ENCODE measurements at regions not wholly inside any gene's neighbourhood (a gene's known extent, or its start where the extent isn't known, plus 50 kb on each side); places are given as distances from the start of the nearest gene placed in this dataset.

- TF ChIP-seq GATA2 (IDR thresholded peaks at IDR 0.05; ENCODE audit: low read depth, low read length) (no peak), GATA3 (IDR thresholded peaks at IDR 0.05; ENCODE audit: low read depth, low read length) (no peak)
Observed at GRCh38 chr11:16454289-16454863, 98.0 kb upstream of the SOX6 start.

- TF ChIP-seq GATA3 (IDR thresholded peaks at IDR 0.05; ENCODE audit: low read depth, low read length) (no peak), GATA2 (IDR thresholded peaks at IDR 0.05; ENCODE audit: low read depth, low read length) (no peak)
Observed at GRCh38 chr11:16448123-16448717, 91.9 kb upstream of the SOX6 start.

- no peak for TF ChIP-seq GATA3 (IDR thresholded peaks at IDR 0.05; ENCODE audit: low read depth, low read length)
- TF ChIP-seq GATA2 (IDR thresholded peaks at IDR 0.05; ENCODE audit: low read depth, low read length), result no peak
Observed at GRCh38 chr11:16441461-16441860, 85.1 kb upstream of the SOX6 start.

- TF ChIP-seq GATA2 (IDR thresholded peaks at IDR 0.05; ENCODE audit: low read depth, low read length) (no peak), GATA3 (IDR thresholded peaks at IDR 0.05; ENCODE audit: low read depth, low read length) (no peak)
Observed at GRCh38 chr11:16440136-16440535, 83.8 kb upstream of the SOX6 start.

- TF ChIP-seq GATA3 (IDR thresholded peaks at IDR 0.05; ENCODE audit: low read depth, low read length) (no peak), GATA2 (IDR thresholded peaks at IDR 0.05; ENCODE audit: low read depth, low read length) (no peak)
Observed at GRCh38 chr11:16434036-16434435, 77.7 kb upstream of the SOX6 start.

GRCh38 chr11:16430674-16431073 lies 74.3 kb upstream of the SOX6 start:
- no peak for TF ChIP-seq GATA2 (IDR thresholded peaks at IDR 0.05; ENCODE audit: low read depth, low read length)

GRCh38 chr11:16421826-16422225 lies 65.5 kb upstream of the SOX6 start:
- no peak for TF ChIP-seq GATA2 (IDR thresholded peaks at IDR 0.05; ENCODE audit: low read depth, low read length)
- TF ChIP-seq GATA3 (IDR thresholded peaks at IDR 0.05; ENCODE audit: low read depth, low read length), result no peak

- TF ChIP-seq GATA2 (IDR thresholded peaks at IDR 0.05; ENCODE audit: low read depth, low read length) (no peak), GATA3 (IDR thresholded peaks at IDR 0.05; ENCODE audit: low read depth, low read length) (no peak)
Observed at GRCh38 chr11:16418428-16419097, 62.2 kb upstream of the SOX6 start.

GRCh38 chr11:16412525-16413172 lies 56.3 kb upstream of the SOX6 start:
- no peak for TF ChIP-seq GATA2 (IDR thresholded peaks at IDR 0.05; ENCODE audit: low read depth, low read length)
- no peak for TF ChIP-seq GATA3 (IDR thresholded peaks at IDR 0.05; ENCODE audit: low read depth, low read length)

GRCh38 chr11:16410479-16410878 lies 54.1 kb upstream of the SOX6 start:
- no peak for TF ChIP-seq GATA3 (IDR thresholded peaks at IDR 0.05; ENCODE audit: low read depth, low read length)

GRCh38 chr11:16408619-16409018 lies 52.3 kb upstream of the SOX6 start:
- TF ChIP-seq GATA2 (IDR thresholded peaks at IDR 0.05; ENCODE audit: low read depth, low read length) (no peak), GATA3 (IDR thresholded peaks at IDR 0.05; ENCODE audit: low read depth, low read length) (no peak)

GRCh38 chr11:16406226-16406625 lies 49.9 kb upstream of the SOX6 start:
- no peak for TF ChIP-seq GATA3 (IDR thresholded peaks at IDR 0.05; ENCODE audit: low read depth, low read length)
- no peak for TF ChIP-seq GATA2 (IDR thresholded peaks at IDR 0.05; ENCODE audit: low read depth, low read length)
